DND-41 (cell line): ENCODE measurements at regions not wholly inside any gene's neighbourhood (a gene's known extent, or its start where the extent isn't known, plus 50 kb on each side); places are given as distances from the start of the nearest gene placed in this dataset.

Experiments used
- EZH2 ChIP-seq: IDR thresholded peaks from 3 replicates; pipeline ENCODE4 v1.6.1; 2012; ENCODE audit warnings: borderline replicate concordance, low read depth, mild to moderate bottlenecking, moderate library complexity, low read length, inconsistent platforms; ENCODE audit not compliant: severe bottlenecking
- TF ChIP-seq, protein P1 (sequence below): IDR thresholded peaks from 2 replicates; pipeline ENCODE4 v1.5.1; 2012; ENCODE audit warnings: borderline replicate concordance, low read length, moderate library complexity, mild to moderate bottlenecking; ENCODE audit not compliant: poor library complexity, severe bottlenecking; ENCODE audit errors: extremely low read depth

DNA sequence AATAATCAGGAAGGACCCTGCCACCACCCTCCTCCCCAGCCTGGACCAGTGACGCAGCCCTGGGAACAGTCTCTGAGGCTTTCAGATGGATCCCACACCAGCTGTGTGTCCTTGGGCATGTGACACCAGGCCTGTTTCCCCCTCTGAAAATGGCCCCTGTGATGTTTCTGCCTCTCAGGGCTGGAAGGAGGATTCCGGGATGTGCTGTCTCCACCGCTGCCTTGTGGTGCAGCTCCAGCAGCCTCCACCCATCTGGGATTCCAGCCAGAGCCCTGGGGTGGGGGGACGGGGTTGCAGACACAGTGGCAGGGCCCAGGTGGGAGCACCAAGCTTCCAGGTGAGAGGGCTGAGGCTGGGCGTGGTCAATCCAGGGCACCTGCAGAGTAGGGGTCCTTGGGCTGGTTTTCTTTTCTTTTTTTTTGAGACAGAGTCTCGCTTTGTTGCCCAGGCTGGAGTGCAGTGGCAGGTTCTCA lies 179.7 kb upstream of the IER5L start:
- TF ChIP-seq, protein P1, sequence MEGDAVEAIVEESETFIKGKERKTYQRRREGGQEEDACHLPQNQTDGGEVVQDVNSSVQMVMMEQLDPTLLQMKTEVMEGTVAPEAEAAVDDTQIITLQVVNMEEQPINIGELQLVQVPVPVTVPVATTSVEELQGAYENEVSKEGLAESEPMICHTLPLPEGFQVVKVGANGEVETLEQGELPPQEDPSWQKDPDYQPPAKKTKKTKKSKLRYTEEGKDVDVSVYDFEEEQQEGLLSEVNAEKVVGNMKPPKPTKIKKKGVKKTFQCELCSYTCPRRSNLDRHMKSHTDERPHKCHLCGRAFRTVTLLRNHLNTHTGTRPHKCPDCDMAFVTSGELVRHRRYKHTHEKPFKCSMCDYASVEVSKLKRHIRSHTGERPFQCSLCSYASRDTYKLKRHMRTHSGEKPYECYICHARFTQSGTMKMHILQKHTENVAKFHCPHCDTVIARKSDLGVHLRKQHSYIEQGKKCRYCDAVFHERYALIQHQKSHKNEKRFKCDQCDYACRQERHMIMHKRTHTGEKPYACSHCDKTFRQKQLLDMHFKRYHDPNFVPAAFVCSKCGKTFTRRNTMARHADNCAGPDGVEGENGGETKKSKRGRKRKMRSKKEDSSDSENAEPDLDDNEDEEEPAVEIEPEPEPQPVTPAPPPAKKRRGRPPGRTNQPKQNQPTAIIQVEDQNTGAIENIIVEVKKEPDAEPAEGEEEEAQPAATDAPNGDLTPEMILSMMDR: no peak
- no peak for TF ChIP-seq EZH2
